Coronary artery (tissue), 2 donors: ENCODE measurements at regions not wholly inside any gene's neighbourhood (a gene's known extent, or its start where the extent isn't known, plus 50 kb on each side); places are given as distances from the start of the nearest gene placed in this dataset.

ENCODE experiments used
- DNase-seq: peaks from one replicate; pipeline ENCODE4 v3.0.0-alpha.2; 2017; ENCODE audit warnings: low spot score
- H3K27ac ChIP-seq, 2 donors: fragments of 200-600 bp; sonication (generic); one replicate each; pipeline ENCODE4 v1.5.1; 2016 to 2019
- H3K4me3 ChIP-seq: fragments of 200-600 bp; sonication (generic); 2 replicates; pipeline ENCODE4 v1.5.1; 2016; ENCODE audit warnings: mild to moderate bottlenecking, moderate library complexity
- TF ChIP-seq, protein P1 (sequence below): fragments of 200-600 bp; sonication (generic); IDR thresholded peaks from one replicate; pipeline ENCODE4 v1.5.1; 2019; ENCODE audit warnings: antibody characterized with exemption

DNA sequence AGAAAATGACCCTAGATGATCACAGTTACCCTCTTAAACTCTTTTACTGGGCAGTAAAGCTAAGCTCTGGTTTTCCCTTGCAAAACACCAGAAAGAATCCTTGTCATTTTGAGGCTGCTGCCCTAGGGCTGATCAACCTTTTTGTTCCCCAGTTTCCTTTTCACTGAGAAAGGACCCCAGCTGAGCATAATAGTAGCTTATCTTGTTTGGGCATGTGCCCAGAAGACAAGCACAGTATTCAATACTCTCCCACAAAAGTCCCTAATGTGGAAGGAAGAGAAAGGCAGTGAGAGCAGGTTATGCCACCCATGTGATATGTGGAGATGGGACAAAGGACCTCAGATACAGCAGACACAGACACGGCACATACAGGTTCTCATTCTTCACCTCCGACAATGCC lies 332.6 kb upstream of the TMPO start:
- Histone ChIP-seq H3K4me3 (no peak overlapping the region), H3K27ac (no peak overlapping the region)
- no peak for DNase-seq
- TF ChIP-seq, protein P1, sequence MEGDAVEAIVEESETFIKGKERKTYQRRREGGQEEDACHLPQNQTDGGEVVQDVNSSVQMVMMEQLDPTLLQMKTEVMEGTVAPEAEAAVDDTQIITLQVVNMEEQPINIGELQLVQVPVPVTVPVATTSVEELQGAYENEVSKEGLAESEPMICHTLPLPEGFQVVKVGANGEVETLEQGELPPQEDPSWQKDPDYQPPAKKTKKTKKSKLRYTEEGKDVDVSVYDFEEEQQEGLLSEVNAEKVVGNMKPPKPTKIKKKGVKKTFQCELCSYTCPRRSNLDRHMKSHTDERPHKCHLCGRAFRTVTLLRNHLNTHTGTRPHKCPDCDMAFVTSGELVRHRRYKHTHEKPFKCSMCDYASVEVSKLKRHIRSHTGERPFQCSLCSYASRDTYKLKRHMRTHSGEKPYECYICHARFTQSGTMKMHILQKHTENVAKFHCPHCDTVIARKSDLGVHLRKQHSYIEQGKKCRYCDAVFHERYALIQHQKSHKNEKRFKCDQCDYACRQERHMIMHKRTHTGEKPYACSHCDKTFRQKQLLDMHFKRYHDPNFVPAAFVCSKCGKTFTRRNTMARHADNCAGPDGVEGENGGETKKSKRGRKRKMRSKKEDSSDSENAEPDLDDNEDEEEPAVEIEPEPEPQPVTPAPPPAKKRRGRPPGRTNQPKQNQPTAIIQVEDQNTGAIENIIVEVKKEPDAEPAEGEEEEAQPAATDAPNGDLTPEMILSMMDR: no peak

DNA sequence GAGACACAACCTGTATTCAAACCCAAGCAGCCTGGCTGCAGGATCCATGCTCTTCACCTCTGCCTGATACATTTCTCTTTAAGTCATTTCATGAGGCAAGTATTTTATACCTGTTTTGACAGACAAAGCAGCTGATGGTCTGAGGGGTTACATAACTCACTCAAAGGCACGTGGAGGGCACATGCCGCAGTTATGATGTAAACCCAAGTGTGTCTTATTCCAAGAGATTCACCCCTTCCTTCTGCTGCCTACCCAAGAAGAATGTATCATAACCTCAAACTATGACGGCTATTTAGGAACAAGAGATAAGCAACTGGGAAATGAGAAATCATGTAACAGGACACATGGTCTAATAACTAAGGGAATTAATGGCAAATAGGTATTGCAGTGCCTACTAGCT lies 329.8 kb upstream of the TMPO start:
- TF ChIP-seq, protein P1: no peak

DNA sequence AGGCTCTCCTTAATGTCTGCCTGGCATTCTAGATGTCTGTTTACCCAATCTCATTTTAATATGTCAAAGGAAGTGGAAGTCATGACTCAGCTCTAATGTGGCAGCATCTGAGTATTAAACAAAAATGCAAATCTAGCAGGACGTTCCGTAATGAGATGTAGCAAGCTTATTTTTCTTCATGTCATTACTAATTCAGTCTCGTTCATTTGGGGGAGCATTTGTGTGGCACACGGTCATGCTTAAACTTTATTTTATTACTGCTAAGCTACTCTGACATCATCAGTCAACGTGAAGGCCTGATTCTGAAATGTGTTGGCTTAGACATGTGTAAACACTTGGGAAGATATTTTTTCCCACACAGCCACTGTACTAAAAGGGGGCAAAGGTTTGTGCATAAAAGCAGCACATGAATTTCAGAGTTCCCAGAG lies 326.7 kb upstream of the TMPO start:
- no peak for DNase-seq
- H3K4me3 ChIP-seq: no peak overlapping the region
- TF ChIP-seq, protein P1: no peak
- H3K27ac ChIP-seq: no peak overlapping the region

More for the DNA sequence above, 329.8 kb upstream of the TMPO start:
- H3K27ac ChIP-seq: no peak overlapping the region
- DNase-seq: no peak
- no peak overlapping the region for H3K4me3 ChIP-seq

DNA sequence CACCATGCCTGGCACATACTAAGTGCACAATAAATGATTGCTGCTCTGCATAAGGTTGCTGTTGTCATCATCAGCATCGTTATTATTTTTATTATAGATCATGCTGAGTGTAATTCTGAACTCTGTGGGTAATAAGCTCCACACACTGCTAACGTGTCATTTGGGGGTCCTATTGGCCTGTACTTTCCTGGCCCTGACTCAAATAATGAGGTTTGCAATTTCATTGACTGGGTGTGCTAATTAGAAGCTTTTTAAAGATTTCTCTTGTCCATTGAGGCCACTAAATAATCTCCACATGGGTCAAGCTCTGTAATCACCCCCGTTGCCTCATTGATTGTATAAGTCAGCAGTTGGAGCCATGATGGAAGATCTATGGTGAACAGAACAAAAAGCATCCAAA lies 320.8 kb upstream of the TMPO start:
- no peak overlapping the region for H3K27ac ChIP-seq
- H3K4me3 ChIP-seq: no peak overlapping the region
- TF ChIP-seq, protein P1: no peak
- DNase-seq: no peak

DNA sequence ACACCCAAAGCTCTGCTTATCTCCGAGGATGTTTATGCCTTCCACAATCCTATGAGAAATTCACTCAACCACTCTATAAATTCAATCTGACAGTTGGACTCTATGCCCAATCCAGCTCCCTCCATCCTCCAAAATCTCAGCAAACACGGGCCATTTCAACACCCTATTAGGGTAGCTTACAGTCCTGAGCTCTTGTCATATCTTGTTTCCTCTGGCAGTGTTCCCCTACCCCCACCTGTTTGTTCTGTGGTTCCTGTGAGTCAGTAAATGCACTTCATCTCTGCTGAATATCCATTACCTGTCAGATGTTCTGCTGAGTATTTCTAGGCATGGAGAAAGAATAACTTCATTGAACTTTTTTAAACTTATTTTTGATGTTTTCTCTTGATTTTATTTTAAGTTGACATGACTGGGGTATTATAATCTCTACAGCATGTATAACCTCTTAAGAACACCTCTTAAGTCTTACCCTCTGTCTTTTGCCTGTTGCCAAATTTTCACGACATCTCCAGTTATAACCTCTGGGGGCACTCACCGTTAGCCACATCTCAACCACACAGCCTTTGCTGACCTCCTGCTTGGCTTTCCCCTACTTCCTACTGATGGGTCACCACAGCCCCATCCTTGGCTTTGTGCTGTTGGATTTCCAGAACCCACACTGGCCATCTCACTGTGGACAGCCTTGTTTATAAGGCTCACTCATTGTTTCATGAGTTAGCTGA lies 317.0 kb upstream of the TMPO start:
- H3K4me3 ChIP-seq: no peak overlapping the region
- no peak for DNase-seq
- TF ChIP-seq, protein P1: no peak
- H3K27ac ChIP-seq: no peak overlapping the region

DNA sequence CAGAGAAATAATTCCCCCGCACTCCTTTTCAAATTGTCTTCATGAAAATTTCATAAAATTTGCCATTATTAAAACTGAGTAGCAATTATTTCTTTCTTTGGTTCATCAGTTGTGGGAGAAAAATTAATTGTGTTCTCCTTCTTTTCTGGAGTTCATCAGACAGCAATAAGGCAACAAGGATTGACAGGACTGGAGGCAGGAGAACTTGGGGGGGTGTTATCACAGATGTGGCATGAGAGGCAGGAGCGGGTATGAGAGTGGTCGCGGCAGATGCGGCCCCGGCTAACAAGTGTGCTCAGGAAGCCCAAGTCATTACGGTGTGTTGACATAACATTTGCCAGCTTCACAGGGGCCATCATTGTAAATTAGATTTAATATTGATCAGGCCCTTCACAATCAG lies 306.6 kb upstream of the TMPO start:
- DNase-seq: no peak
- no peak overlapping the region for H3K4me3 ChIP-seq
- TF ChIP-seq, protein P1: no peak
- H3K27ac ChIP-seq: no peak overlapping the region
